CD4-positive, alpha-beta T cell treated with Interleukin-4 for 1 hour (primary cell): ENCODE measurements at regions not wholly inside any gene's neighbourhood (a gene's known extent, or its start where the extent isn't known, plus 50 kb on each side); places are given as distances from the start of the nearest gene placed in this dataset.
"Not testable (repeated sequence)": the region's sequence is repeated elsewhere in the genome, so short reads cannot be mapped to it uniquely, and the experiment has no call there.

Experiments
- DNase-seq, 2 donors: peaks; one replicate each; pipeline ENCODE4 v3.0.0-alpha.2; 2020 to 2022

DNA sequence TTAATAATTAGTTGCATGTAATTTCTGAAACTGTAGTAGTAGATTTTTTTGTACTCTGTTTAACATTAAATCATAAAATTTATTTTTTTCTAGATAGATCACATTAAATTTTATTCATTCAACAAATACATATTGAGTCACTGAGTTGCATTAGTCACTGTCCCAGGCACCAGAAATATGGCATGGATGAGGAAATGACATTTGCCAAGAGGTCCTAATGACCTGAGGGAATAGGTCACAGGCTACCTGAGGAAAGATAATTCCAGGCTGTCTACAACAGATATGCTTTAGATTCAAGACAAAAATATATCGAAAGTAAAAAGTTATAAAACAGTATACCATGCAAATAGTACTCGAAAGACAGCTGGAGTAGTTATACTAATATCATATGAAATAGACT, 852.4 kb upstream of the ACVR2A start:
- DNase-seq: no peak

DNA sequence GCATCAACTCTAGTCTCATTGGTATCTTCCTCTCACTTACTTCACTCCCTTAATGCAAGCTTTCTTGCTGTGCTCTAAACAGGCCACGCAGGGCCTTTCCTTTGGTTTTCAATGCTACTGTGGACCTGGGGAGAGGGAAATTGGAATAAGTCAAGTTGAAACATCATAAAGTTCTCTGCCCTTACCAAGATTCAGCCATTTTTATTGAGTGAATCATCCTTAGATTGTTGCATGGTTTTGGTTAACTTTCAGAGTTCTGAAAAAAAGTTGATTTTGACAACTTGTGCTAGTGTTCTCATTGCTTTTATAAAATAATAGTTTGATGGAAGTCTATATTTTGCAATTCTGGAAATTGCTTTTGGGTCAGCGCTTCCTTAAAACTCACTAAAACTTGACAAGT, 852.8 kb upstream of the ACVR2A start:
- DNase-seq: no peak

DNA sequence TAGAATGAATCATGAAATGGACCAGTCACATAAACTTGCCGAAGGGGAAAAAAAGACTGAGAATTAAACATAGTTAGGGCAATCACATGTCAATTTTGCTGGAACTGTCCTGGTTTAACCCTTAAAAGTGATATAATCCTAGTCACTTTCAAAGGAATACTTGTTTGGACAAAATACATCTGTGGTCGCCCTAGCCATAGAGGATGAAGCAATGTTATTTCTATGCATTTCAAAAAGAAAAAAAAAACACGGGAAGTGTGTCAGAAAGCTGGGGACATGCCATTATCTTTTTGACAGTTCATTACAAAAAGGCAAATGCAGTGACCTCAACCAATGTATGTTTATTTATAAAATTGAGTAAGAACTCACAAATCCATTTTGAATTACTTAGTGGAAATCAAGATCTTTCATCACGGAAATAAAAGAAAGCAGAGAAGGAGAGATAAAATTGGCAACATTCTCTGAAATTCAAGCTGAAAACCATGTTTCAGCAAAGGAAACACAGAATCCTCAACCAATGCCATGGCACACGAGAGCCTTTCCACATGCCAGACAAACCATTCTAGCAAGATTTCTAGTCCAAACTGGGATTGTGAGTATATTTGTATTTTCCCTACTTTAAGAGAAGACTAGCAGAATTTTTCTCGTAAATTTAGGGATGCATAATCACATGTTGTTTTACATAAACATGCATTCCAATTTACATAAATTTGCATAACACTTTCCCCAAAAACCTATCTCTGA, 854.3 kb upstream of the ACVR2A start:
- no peak for DNase-seq

DNA sequence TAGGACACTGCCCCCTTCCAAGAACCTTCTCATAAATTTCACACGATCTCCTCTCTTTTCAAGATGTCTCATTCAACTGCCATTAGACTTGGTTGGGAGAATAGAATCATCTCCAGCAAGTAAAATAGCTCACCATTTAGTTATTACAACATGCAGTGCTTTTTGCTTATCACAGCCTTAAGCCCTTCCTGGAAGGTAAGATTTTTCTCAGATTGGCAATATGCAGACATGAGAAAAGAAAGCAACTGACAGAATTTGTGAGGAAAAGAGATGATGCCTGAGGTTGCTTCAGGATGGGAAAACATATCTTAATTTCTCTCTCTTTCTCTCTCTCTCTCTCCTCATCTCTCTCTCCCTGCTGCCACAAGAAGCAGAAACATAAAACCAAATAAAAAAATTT, 855.1 kb upstream of the ACVR2A start:
- DNase-seq: no peak

DNA sequence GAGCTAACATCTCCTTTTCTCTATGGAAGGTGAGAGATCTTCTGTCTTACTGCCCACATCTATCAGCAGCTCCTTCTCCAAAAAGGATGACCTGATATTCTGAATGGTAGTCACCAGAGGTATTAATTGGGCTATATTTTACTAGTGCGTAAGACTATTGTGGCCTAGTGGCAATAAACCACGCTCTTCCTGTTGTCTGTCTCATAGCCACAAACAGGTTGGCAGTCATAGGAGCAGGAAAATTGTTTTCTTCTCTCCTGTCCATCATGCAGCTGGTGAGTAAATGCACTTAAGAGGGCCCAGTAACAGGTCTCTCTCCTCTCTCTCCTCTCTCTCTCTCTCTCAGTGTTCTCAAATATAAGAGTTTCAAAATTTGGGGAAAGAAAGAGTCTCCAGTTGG, 856.8 kb upstream of the ACVR2A start:
- DNase-seq: no peak

DNA sequence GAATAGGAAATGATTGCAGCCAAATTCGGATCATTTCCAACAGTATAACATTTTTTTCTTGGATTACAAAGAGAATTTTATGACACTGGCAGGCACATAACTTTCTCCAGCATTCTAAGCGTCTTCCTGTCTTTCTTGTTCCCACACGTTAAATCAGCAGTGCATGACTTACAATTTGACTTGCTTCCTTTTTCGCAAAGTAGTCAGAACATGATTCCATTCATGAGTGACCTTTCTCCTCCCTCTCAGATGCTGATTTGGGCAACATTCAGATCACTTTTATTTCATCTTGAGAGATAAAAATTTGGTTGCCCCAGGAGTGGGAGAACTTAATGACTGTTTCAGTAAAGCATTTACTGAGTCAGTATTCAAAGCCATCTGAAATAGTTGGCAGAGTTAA, 858.7 kb upstream of the ACVR2A start:
- DNase-seq: no peak

DNA sequence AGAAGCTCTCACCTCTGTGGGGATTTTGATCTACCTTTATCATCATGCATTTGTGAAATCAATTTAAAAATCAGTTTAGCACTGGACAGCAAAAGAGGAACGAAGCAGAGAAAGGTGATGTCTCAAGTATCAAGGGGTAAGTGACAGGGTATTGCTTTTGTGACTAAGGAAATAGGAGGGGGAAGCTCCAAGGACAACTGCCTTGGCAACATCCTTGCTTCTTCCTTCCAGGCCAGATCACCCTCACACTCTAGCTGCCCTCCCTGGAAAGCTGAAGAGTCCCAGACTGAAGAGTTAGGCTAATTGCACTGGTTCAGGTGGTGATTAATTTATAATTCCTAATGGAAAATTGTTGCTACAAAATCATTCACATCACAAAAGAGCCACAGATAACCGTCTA, 859.1 kb upstream of the ACVR2A start:
- no peak for DNase-seq

DNA sequence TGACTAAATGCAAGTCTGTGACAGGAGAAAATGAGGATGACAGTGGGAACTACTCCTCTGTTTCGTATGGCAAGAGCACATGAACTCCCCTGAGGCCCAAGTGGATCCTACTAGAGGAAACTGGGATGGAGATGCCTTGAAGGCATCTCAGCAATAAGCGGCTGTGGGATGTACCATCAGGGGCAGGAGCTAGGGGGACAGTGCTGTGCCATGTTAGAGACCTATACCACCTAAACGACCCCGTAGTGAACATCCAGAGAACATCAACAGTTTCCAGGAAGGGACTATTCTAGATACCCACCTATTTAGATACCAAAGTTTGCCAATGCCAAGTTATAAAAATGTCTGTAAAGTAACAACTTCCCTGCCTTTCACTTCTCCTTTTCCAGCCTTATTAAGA, 860.8 kb upstream of the ACVR2A start:
- no peak for DNase-seq

DNA sequence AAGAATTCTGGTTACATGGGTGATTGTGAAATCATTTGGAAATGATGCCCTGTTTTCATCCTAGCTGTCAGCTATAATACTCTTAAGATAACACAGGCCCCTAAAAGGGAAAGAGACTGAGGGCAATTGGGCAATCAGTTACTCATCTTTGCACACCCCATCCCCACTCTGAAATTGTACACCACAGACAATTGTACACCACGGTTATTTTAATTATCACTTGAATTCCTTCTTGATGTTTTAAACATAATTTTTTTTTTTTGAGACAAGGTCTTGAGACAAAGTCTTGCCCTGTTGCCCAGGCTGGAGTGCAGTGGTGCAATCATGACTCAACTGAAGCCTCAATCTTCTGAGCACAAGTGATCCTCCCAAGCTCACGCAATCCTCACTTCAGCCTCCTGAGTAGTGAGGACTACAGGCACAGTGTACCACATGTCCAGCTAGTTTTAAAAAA, 862.4 kb upstream of the ACVR2A start:
- no peak for DNase-seq

DNA sequence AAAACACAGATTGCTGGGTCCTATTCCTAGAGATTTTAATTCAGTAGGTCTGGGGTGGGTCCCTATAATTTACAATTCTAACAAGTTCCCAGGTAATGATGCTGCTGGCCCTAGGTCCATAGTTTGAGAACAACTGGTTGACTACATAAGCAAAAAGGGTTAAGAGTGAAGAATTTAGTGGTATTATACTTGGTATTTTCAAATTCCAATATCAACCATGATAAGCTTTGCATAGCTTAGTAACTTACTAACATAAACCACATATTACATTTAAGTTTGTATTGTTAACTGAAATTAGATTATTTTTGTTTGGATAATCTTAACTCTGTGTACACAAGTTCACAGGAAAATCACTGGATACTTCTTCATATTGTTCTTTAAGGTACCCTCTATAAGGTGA, 862.9 kb upstream of the ACVR2A start:
- DNase-seq: no peak

DNA sequence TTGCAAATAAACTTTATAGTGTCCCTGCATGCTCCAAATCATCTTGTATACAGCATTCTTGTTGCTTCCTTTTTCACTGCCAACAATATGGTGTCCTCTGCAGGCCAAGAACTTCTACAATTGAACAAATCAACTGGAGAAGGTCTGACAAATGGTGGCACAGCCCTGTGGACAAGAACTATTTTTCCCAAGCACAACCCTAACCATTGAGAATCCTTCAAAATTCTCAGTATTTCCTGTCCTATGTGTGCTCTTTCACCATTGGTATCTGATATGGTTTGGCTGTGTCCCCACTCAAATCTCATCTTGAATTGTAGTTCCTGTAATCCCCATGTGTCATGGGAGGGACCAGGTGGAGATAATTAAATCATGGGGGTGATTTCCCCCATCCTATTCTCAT, 865.1 kb upstream of the ACVR2A start:
- DNase-seq: no peak

DNA sequence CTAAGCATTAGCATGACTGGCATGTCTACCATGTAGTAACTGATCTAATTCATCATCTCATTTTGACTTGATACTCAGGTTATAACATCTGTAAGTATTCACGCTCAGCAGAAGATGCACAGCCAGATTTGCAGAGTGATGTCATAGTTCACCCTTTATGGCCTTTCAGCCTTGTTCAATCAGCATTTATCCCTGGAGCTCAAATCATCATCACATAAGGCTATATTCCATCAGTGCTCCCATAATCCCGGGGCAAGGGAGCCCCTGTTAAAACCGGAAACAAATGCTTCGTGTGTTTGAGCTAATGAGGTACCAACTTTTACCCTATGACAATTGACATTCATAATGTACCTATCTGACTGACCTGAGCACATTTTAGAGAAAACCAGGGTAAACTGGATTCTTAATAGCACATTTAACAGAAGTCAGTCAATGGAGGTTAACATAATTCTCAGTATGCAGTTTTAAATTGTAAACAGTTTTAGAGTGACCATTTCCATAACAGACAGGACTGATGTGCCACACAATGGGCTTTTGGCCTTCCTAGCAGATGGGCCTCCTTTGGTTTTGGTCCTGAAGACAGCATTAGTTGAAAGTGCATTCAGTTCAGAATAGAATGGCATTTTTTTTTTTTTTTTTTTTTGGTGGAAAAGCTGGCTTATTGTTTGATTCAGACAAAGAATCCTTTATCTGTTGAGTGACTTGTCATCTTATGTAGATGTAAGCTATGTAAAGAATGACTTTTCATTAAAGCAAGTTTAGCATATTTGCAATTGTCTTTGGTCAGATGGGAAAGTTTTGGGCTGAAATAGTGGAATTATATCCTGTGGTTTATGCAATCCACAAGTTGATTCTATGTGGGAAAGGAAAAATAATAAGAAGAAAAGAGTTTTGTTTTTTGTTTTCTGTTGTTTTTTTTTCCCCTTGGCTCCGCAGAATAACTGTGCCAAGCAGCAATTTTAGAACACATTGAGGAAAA, 866.0 kb upstream of the ACVR2A start:
- no peak for DNase-seq

DNA sequence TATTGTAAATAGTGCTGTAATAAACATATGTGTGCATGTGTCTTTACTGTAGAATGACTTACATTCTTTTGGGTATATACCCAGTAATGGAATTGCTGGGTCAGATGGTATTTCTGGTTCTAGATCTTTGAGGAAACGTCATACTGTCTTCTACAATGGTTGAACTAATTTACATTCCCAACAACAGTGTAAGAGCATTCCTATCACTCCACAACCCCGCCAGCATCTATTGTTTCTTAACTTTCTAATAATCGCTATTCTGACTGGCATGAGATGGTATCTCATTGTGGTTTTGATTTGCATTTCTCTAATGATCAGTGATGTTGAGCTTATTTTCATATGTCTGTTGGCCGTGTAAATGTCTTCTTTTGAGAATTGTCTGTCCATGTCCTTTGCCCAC, 873.8 kb upstream of the ACVR2A start:
- not testable (repeated sequence) for DNase-seq

DNA sequence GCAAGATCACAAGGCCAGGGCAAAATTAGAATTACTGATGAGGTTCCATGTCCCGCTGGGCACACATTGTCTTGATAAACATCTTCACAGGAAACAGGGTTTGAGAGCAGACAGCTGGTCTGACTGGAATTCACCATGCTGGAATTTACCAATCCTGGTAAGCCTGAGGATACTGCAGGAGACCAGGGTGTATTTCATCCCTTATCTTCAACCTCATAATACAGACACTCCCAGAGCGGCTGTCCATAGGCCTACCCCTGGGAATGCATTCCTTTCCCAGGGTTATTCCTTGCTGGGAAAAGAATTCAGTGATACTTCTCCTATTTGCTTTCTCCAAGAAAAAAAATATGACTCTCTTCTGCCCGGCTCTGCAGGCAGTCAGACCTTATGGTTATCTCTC, 875.1 kb upstream of the ACVR2A start:
- DNase-seq: not testable (repeated sequence)

DNA sequence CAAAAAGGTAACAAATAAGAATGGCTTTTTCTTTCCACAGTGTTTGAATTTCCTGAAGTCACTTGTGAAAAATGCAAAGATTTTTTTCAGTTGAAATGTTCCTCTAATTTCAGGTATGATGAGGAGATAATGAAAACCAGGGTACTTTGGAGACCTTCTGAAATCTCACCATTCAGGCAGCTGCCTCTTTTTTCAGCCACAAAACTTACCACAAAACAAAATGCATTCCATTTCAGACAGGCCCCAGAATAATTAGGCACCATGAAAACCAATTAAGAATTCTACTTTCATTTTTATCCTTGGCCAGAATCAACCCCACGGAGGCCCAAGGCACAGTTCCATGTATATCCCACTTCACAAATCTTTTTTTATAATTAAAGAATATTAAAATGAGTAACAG, 880.3 kb upstream of the ACVR2A start:
- DNase-seq: no peak

DNA sequence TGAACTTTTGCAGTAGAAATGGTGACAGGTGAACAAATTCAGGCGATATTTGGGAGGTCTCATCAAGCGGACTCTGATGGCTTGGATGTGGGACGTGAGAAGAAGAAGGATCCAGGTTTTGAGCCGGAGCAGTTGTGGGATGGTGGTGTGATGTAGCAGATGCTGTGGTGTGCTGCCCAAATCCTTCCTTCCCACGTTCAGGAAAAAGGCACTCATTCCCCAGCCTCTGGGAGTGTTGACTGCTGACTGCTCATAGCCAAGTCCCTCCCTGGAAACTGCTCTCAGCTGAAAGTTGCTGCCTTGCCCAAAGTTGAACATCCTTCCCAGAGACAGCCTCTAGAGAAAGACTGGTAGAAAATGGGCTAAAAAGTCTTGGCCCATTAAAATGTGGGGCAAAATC, 890.3 kb upstream of the ACVR2A start:
- no peak for DNase-seq

DNA sequence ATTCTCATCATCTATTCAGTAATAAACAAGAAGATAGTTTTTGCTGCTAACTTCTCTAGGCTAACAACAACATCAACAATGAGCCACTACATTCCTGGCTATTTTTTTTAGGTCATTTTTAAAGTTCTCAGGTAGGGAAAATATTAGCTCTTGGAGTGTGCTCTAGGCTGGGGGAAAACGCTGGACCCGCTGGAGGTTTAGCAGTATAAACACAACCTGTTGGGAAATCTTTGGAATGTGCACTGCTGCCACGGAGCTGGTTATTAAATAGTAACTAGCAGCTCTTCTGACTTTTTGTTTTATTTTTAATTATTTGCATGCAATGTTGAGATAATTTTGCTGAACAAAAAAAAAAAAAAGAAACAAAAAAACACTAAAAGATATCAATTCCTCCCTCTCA, 892.1 kb upstream of the ACVR2A start:
- no peak for DNase-seq

DNA sequence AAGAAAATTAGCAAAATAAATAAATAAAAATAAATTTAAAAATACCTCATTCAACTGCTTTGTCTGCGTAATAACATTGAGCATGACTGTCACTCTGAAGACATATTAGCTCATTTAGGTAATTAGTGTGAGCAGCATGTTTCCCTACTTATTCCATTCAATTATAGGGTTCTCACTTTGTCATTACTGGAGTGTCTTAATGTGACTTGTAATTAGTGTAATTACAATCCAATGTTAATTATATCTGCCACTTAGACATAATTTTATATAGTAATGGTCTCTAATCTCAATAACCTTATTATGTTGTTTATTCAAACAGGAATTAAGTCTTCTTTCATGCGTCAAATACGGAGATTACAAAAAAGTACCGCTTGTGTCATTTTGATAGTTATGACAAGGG, 893.9 kb upstream of the ACVR2A start:
- no peak for DNase-seq

DNA sequence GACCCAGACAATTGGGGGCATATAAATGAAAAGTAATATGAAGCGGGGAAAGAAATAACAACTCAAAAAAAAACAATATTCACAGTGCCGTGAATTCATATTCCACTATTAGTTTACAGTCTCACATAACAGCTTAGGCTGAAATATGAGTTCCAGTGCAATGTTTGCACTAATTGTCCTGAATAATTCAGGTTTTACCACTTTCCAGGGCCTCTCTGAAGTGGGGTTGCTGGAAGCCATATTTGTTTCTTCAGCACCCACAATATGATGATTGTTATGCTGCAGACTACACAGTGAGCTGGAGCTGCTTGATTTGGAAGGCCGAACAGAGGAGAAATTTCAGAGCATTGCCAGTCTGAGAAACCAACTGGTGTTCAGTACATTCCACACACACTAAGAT, 894.5 kb upstream of the ACVR2A start:
- no peak for DNase-seq

DNA sequence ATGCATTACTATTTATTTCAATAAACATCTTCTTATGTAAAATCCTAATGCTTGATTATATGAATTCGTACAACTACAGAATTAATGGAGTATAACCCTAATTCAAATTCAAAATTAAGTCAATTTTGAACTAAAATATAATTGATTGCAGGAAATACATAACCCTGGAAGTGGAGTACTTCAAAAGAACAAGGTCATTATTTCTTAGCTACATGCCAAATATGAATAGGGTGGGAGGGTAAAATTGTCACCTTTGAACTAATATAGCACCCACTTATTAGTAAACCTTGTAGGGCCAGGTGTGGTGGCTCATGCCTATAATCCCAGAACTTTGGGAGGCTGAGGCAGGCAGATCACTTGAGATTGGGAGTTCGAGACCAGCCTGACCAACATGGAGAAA, 895.4 kb upstream of the ACVR2A start:
- DNase-seq: no peak

DNA sequence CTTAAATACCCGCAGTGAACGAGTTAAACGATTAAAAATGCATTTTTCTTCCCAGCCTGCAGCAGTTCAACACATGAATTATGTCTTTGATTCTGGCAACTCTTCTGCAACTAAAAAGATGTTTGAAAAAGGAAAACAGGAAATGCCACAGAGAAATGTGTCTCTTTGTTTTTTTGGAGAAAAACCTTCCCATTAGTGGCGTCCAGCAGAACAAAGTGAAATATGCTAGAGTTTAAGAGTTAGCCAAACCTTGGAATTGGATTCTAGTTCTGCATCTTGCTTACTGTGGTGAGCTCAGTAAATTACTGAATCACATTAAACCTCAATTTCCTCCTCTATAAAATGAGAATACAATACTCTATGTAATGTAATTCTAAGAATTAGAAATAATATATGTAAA, 900.2 kb upstream of the ACVR2A start:
- no peak for DNase-seq

DNA sequence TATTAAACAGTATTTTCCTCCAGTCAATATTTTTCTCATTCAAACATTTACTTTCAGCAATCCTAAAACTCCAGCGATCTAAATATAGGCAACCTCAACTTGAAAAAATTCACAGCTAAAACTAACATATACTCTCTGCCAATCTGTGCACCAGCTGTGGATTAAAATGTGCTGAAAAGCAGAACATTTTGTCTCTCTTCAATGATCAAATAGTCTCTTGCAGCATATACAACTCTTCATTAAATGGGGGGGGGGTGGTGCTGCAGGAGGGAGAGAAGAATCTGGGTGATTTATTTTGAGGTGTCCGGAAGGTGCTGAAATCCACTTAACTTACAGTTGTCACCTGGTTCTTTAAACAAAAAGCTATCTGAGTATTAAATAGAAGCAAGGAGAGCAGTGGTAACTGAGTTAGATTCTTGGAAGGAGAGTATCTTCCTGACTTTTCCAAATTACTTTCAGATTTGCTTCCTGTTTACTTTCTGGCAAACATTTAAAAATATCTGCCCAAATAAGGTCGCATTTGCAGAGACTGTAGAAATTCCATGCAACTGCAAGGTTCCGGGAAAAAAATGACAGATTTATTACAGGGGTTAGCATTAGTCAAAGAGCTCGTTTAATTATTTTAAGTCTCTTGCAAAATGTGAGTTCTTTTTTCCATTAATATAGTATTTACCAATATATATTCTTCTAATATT, 904.7 kb upstream of the ACVR2A start:
- DNase-seq: no peak

DNA sequence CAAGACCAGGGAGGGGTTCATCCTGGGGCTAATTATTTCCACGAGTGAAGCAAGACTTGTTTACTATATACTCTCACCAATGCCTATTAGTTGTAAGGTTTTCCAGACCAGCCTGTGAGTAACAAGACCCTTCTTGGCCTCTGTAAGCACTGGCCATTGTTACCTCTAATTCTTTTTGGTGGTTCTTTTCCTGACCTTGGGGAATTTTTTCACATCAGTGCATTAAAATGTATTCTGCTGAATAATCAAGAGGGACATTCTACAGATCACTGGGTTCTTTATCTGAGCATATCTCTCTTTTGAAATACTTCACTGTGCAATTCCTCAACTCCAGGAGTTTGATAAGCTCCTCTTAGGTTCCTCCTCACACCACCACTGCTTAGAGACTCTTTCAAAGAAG, 909.9 kb upstream of the ACVR2A start:
- no peak for DNase-seq

DNA sequence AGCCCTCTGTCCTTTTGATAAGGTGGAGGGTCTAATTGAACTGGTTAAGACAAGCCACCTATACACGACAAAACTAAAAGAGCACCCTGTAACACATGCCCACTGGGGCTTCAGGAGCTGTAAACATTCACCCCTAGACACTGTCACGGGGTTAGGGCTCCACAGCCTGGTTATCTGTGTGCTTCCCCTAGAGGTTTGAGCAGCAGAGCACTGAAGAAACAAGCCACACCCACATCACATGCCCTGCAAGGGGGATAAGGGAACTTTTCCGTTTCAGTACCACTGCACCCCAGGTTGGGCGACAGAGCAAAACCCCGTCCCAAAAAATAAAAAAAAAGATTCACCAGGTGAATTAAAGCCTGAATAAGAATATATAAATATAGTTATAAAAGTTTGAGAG, 913.7 kb upstream of the ACVR2A start:
- no peak for DNase-seq
